WERI-Rb-1 (cell line): ENCODE measurements at regions not wholly inside any gene's neighbourhood (a gene's known extent, or its start where the extent isn't known, plus 50 kb on each side); places are given as distances from the start of the nearest gene placed in this dataset.

ENCODE experiments used
- DNase-seq: peaks from one replicate; pipeline ENCODE4 v3.0.0-alpha.2; 2020
- H3K27ac ChIP-seq: fragments of 250-450 bp; sonication (Bioruptor Pico); 2 replicates; pipeline ENCODE4 v1.5.1; 2020; ENCODE audit warnings: mild to moderate bottlenecking, moderate library complexity
- H3K27me3 ChIP-seq: fragments of 250-450 bp; sonication (Bioruptor Pico); 2 replicates; pipeline ENCODE4 v1.5.1; 2021; ENCODE audit warnings: mild to moderate bottlenecking, low read depth, moderate library complexity; ENCODE audit not compliant: insufficient read depth, severe bottlenecking
- H3K36me3 ChIP-seq: fragments of 250-450 bp; sonication (Bioruptor Pico); 2 replicates; pipeline ENCODE4 v1.5.1; 2020; ENCODE audit warnings: mild to moderate bottlenecking, moderate library complexity
- H3K4me3 ChIP-seq: 2 replicates; pipeline ENCODE4 v1.5.1; 2011; ENCODE audit warnings: low read depth, mild to moderate bottlenecking, control low read depth, low read length
- H3K9me3 ChIP-seq: fragments of 250-450 bp; sonication (Bioruptor Pico); 2 replicates; pipeline ENCODE4 v1.5.1; 2021; ENCODE audit warnings: mild to moderate bottlenecking, moderate library complexity; ENCODE audit not compliant: severe bottlenecking
- CTCF ChIP-seq: IDR thresholded peaks from 2 replicates; pipeline ENCODE4 v1.5.1; 2011; ENCODE audit warnings: low read depth, mild to moderate bottlenecking, control low read depth, inconsistent platforms, low read length

- DNase-seq = no peak
- H3K27ac ChIP-seq = no peak overlapping the region
- H3K36me3 ChIP-seq = no peaks in the 10 kb centered on the region
- TF ChIP-seq CTCF = no peak
- H3K9me3 ChIP-seq = peaks cover 12% of the 10 kb centered on the region
- H3K4me3 ChIP-seq = no peak overlapping the region
- H3K27me3 ChIP-seq = no peaks in the 10 kb centered on the region
Measured at GRCh38 chr12:14263742-14264141, 101.7 kb upstream of the ATF7IP start.

DNA sequence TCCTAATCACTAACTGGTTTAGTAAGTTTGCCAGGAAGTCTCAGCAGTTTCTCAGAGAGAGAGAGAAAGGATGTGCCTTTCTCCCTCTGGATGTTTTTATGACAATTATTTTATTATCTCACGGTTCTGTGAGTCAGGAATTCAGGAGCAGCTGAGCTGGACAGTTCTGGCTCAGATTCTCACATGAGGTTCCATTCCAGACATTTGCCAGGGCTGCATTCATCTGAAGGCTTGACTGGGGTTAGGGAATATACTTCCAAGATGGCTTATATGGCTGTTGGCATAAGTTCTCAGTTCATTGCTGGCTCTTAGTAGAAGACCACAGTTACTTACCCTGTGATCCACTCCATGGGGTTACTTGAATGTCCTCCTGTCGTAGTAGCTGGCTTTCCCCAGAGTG is 101.2 kb upstream of the ATF7IP start:
- TF ChIP-seq CTCF = no peak
- Histone ChIP-seq H3K36me3 (no peaks in the 10 kb centered on the region), H3K27me3 (no peaks in the 10 kb centered on the region), H3K9me3 (peaks cover 12% of the 10 kb centered on the region), H3K27ac (no peak overlapping the region), H3K4me3 (no peak overlapping the region)
- no peak for DNase-seq

- TF ChIP-seq CTCF = no peak
- H3K36me3 ChIP-seq = no peaks in the 10 kb centered on the region
- no peak overlapping the region for H3K4me3 ChIP-seq
- no peaks in the 10 kb centered on the region for H3K27me3 ChIP-seq
- H3K27ac ChIP-seq = no peak overlapping the region
- peaks cover 9% of the 10 kb centered on the region for H3K9me3 ChIP-seq
- DNase-seq = no peak
Measured at GRCh38 chr12:14264778-14265177, 100.7 kb upstream of the ATF7IP start.

- H3K27ac ChIP-seq = no peak overlapping the region
Measured at GRCh38 chr12:14268120-14268515, 97.4 kb upstream of the ATF7IP start.

DNA sequence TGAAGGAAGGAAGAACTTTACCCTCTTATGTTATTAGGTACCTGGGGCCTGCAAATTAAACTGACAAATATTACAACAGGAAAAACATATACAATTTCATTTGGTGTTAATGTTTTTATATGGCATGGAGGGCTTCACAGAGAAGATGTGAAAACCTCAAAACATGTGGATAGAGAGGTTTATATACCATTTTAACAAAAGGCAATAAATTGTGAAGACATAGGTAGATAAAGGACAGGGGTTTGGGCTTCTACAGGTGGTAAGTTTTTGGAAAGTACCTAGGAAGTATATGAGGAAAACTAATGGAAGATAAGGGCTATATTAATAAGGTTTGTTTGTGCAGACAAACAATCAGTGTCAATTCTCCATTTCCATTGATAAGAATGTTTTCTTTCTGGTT is 95.1 kb upstream of the ATF7IP start:
- Histone ChIP-seq H3K4me3 (no peak overlapping the region), H3K27me3 (no peaks in the 10 kb centered on the region), H3K9me3 (no peaks in the 10 kb centered on the region), H3K27ac (no peak overlapping the region), H3K36me3 (no peaks in the 10 kb centered on the region)
- TF ChIP-seq CTCF = no peak
- DNase-seq = no peak

More at GRCh38 chr12:14268120-14268515, 97.4 kb upstream of the ATF7IP start:
- Histone ChIP-seq H3K27me3 (no peaks in the 10 kb centered on the region), H3K36me3 (no peaks in the 10 kb centered on the region), H3K4me3 (no peak overlapping the region), H3K9me3 (peaks cover 5% of the 10 kb centered on the region)
- no peak for TF ChIP-seq CTCF
- DNase-seq = no peak
